ENCODE measurements at regions not wholly inside any gene's neighbourhood (a gene's known extent, or its start where the extent isn't known, plus 50 kb on each side); places are given as distances from the start of the nearest gene placed in this dataset.

DNA sequence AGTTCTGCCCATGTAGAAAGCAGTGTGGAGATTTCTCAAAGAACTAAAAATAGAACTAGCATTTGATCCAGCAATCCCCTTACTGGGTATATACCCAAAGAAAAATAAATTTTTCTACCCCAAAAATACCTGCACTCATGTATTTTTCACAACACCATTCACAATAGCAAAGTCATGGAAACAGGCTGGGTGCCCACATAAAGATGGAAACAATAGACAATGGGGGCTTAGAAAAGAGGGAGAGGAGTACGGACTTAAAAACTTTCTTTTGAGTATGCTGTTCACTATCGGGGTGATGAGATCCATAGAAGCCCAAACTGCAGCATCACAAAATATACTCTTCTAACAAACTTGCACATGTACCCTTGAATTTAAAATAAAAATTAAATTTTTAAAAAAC, 345.1 kb upstream of the CCDC54 start:
- no peak for TF ChIP-seq ZFX (IDR thresholded peaks at IDR 0.05; ENCODE audit: borderline replicate concordance)

DNA sequence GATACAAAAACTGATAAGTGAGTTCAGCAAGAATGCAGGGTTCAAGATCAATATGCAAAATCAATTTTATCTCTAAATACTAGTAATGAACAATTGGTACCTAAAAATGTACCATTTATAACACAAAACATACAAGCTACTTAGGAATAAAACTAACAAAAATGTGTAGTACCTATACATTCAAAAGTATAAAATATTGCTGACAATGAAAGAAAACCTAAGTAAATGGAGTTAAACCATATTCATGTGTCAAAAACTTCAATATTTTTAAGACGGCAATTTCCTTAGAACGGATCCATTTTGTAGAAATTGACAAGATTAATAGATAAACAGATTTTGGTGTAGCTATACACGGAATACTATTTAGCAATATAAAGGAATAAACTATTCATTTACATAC, 343.1 kb upstream of the CCDC54 start:
- no peak overlapping the region for H3K27ac ChIP-seq
- TF ChIP-seq, protein P1, sequence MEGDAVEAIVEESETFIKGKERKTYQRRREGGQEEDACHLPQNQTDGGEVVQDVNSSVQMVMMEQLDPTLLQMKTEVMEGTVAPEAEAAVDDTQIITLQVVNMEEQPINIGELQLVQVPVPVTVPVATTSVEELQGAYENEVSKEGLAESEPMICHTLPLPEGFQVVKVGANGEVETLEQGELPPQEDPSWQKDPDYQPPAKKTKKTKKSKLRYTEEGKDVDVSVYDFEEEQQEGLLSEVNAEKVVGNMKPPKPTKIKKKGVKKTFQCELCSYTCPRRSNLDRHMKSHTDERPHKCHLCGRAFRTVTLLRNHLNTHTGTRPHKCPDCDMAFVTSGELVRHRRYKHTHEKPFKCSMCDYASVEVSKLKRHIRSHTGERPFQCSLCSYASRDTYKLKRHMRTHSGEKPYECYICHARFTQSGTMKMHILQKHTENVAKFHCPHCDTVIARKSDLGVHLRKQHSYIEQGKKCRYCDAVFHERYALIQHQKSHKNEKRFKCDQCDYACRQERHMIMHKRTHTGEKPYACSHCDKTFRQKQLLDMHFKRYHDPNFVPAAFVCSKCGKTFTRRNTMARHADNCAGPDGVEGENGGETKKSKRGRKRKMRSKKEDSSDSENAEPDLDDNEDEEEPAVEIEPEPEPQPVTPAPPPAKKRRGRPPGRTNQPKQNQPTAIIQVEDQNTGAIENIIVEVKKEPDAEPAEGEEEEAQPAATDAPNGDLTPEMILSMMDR (IDR thresholded peaks at IDR 0.05) = no peak
- TF ChIP-seq ZFX (IDR thresholded peaks at IDR 0.05; ENCODE audit: borderline replicate concordance) = no peak

More for the DNA sequence above, 345.1 kb upstream of the CCDC54 start:
- no peak overlapping the region for H3K27ac ChIP-seq

DNA sequence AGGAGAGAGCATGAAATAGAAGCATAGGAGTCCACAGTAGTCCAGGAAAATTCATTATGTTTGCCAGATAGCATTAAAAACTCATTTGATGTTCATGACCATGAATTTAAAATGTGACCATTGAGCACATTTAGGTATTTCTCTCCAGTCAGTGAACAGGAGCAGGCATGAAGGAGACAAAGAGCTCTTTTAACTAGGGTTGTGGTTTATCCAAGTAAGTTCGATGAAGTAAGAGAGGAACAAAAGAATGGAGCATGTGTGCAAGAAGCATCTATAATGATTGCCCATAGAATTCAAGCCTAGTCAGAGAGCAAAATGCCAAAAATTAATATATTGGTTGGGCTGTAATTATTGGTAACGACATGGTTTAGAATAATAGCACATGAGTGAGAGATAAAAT, 342.1 kb upstream of the CCDC54 start:
- no peak overlapping the region for H3K27ac ChIP-seq

DNA sequence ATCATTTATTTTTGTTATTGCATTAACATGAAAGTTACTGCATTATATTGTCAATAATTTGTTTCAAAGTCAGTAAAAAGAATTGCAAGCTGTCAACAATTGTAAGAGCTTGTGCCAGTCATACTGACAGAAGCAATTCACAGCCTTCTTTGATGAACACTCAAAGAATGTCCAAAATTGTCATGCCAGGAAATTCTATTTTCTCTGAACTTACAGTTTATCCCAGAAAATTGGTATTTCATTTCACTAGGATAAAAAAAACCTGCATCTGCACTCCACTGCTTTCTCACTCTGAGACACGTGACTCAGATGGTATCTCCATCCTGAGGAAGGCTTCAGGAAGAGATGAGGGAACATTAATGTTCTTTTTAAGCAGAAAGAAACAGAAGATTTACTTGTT, 332.6 kb upstream of the CCDC54 start:
- TF ChIP-seq, protein P1 (IDR thresholded peaks at IDR 0.05) = no peak
- no peak for TF ChIP-seq ZFX (IDR thresholded peaks at IDR 0.05; ENCODE audit: borderline replicate concordance)

More for the DNA sequence above, 342.1 kb upstream of the CCDC54 start:
- TF ChIP-seq, protein P1 (IDR thresholded peaks at IDR 0.05) = no peak
- TF ChIP-seq ZFX (IDR thresholded peaks at IDR 0.05; ENCODE audit: borderline replicate concordance) = no peak

DNA sequence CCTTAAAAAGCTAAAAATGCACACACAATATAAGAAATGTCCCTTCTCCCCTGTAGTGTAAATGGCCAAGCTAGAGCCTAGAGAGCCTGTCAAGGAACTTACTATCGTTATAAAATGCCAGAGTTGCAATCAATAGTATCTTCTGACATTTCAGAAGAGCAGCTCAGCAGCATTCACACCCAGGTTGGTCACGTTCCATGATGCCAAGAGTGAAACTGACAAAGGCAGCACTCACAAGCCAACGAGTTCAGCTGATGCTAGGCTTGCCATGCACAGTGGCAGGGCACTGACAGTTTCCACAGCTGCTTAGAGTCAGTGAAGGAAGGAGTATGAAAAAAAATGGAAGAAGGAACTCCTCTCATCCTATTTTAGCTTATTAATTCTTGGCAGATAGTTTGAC, 331.4 kb upstream of the CCDC54 start:
- no peak overlapping the region for H3K27ac ChIP-seq
- TF ChIP-seq ZFX (IDR thresholded peaks at IDR 0.05; ENCODE audit: borderline replicate concordance) = no peak
- TF ChIP-seq, protein P1 (IDR thresholded peaks at IDR 0.05) = no peak

More for the DNA sequence above, 332.6 kb upstream of the CCDC54 start:
- no peak overlapping the region for H3K27ac ChIP-seq

DNA sequence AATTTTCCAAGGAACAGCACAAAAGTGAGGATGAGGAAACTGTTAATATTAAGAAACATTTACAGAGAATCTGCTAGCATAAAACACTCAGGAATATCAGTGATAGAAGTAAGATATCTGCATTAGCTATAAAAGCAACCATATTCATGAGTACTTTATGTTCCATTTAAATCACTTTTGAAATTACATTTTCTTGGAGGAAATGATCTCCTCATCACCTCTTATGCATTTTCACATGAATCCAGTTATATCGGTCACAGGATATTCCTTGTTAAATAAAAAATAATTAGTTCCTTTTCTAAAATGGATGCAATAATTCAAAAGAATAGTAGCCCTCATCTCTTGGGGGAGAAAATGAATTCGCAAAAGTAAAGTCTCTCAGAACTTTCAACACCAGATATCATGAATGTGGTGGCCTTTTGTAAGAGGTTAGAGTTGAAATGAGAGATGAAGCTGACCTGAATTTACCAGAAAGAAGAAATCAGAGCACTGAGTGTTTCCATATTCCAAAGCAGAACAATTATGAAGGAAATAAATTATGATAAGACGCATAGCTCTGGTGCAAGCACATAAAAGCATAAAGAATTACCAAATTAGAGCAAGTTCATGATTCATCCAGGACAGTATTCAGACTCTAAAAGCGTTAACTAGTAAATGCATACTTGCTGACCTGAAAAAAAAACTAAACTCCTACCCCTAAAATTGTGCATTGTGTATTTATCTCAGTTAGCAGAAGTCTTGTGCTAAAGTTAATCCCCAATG, 321.9 kb upstream of the CCDC54 start:
- no peak overlapping the region for H3K27ac ChIP-seq
- TF ChIP-seq, protein P1 (IDR thresholded peaks at IDR 0.05) = no peak
- no peak for TF ChIP-seq ZFX (IDR thresholded peaks at IDR 0.05; ENCODE audit: borderline replicate concordance)

DNA sequence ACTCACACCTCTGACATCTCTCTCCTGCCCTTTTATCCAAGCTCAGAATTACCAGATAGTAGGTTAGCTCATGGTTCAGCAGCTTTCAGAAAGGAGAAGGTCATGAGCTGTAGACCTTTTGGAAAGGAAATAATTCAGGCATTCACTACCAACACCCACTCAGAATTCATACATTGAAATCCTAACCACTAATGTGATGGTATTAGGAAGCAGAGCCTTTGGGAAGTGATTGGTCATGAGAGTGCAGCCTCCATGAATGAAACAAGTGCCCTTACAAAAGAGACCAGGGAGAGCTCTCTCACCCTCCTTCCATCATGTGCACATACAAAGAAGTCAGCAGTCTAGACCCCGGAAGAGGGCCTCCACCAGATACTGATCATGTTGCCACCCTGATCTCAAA, 315.8 kb upstream of the CCDC54 start:
- TF ChIP-seq, protein P1 (IDR thresholded peaks at IDR 0.05) = no peak
- TF ChIP-seq ZFX (IDR thresholded peaks at IDR 0.05; ENCODE audit: borderline replicate concordance) = no peak
- no peak overlapping the region for H3K27ac ChIP-seq

Measured in 22Rv1 (cell line).